ENCODE measurements at regions not wholly inside any gene's neighbourhood (a gene's known extent, or its start where the extent isn't known, plus 50 kb on each side); places are given as distances from the start of the nearest gene placed in this dataset.
A peak's percentile ranks its signal among the peaks of the same experiment; 100 is the strongest.
"Not testable (repeated sequence)": the region's sequence is repeated elsewhere in the genome, so short reads cannot be mapped to it uniquely, and the experiment has no call there.

- not testable (repeated sequence) for DNase-seq
Observed at GRCh38 chr7:106713452-106713851, 52.5 kb upstream of the CCDC71L start.

DNA sequence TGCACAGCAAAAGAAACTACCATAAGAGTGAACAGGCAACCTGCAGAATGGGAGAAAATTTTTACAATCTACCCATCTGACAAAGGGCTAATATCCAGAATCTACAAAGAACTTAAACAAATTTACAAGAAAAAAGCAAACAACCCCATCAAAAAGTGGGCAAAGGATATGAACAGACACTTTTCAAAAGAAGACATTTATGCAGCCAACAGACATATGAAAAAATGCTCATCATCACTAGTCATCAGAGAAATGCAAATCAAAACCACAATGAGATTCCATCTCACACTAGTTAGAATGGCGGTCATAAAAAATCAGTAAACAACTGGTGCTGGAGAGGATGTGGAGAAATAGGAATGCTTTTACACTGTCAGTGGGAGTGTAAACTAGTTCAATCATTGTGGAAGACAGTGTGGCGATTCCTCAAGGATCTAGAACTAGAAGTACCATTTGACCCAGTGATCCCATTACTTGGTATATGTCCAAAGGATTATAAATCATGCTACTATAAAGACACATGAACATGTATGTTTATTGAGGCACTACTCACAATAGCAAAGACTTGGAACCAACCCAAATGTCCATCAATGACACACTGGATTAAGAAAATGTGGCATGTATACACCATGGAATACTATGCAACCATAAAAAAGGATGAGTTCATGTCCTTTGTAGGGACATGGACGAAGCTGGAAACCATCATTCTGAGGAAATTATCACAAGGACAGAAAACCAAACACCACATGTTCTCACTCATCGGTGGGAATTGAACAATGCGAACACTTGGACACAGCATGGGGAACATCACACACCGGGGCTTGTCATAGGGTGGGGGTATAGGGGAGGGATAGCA lies 53.9 kb upstream of the CCDC71L start:
- DNase-seq = not testable (repeated sequence)

- DNase-seq = no peak
Observed at GRCh38 chr7:106715730-106716129, 54.8 kb upstream of the CCDC71L start.

GRCh38 chr7:106717254-106717954 lies 56.4 kb upstream of the CCDC71L start:
- no peak for DNase-seq

DNA sequence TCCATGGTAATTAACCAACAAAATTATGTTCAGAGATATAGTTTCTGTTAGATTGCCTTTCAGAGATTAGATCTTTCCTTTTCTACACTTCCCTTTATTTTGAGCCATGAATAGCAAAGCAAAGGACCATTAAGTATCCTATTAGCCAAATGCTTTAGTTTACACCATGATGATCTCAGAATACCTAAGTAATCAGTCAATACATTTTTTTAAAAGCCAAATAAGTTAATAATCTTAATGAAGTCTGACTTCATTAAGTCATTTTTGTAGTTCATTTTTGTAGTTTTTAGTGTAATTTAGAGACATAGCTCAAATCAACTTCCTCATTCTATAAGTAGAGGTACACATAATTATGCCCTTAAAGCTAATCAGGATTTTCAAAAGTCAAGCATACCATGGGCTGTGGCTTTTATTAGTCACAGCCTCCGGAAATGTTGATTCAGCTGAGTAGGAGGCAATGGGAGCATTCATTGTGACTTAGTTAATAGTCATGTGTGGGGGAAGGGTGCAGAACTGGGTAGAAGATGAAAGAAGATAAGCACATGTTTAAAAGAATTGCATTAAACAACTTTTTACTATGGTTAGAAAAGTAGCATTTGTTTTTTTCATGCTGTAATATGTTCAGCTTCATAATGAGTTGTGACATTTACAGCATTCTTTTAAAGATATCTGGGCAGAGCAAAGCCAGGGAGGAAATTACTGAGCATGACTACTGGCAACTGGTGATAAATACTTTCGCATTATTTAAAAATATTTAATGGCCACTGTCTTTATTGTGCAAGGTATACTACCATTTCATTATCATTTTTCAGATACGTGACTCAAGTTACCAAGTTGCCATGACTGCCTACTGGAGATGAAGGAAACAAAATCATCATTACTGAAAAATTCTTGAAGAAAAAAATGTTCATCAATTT lies 57.3 kb upstream of the CCDC71L start:
- peak; percentile 91 to 97 for DNase-seq

DNA sequence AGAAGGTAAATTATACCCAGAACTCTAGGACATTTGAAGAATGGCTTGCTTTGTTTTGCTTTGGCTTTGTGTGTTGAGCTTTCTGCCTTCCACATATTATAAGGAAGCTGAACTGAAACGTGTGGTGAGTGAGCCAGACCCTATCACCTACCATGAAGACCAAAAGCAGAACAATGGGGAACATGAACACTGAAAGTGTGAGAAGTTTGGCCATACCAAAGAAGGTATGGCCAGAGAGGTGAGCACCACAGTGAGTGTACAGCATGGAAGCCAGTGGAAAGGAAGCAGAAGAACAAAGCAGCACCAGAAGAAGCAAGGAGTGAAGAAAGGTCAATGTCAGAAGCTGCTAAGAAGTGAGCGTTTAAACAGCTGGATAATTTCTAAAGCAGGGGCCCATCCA lies 59.7 kb upstream of the CCDC71L start:
- DNase-seq = peak; percentile 6 to 23

- DNase-seq = peak; percentile 52 to 57
Observed at GRCh38 chr7:106721816-106722785, 61.1 kb upstream of the CCDC71L start.

DNA sequence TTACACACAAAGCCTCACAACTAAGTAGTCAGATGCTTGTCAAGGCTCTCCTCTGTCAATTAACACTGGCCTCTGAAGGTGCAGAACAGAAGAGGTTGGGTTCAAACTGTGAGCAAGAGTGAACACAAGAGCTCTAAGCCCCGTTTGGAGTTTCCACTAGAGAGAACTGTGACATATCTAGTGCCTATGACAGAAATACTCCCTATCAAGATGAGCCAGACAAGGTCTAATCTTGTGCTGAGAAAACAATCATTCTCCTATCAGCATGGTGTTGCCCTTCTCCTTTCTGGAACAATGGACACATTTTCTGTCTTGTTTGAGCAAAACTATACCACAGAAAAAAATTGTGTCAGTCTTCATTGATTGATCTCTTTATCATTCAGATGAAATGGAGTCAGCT lies 62.4 kb upstream of the CCDC71L start:
- DNase-seq = no peak

DNA sequence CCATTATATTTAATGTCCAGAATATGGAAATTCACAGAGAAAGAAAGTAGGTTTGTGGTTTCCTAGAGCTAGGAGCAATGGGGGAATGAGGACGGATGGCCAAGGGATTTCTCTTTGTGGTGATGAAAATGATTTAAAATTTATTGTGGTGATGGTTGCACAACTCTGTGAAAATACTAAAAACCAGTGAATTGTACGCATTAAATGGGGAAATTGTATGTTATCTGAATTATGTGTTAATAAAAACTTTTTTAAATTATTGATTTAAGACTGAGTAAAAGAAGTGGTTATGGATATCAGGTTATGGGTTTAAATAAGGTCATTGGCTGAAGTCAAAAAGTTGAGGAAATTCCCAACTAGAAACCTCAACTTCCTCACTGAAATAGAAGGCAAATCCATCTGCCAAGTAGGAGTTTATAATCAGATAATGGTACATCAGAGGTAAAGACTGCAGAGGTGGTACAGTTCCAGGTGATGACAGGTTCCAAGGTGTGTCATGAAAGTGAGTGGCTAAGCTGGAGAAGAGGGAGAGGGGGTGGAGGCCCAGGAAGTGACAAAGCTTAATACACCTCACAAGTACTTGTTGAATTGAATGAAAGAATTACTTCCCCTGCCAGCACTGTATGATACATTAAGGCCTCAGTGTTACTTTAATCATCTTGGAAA lies 68.9 kb upstream of the CCDC71L start:
- DNase-seq = no peak

- peak; percentile 57 to 62 for DNase-seq
Observed at GRCh38 chr7:106731187-106731586, 70.2 kb upstream of the CCDC71L start.

DNA sequence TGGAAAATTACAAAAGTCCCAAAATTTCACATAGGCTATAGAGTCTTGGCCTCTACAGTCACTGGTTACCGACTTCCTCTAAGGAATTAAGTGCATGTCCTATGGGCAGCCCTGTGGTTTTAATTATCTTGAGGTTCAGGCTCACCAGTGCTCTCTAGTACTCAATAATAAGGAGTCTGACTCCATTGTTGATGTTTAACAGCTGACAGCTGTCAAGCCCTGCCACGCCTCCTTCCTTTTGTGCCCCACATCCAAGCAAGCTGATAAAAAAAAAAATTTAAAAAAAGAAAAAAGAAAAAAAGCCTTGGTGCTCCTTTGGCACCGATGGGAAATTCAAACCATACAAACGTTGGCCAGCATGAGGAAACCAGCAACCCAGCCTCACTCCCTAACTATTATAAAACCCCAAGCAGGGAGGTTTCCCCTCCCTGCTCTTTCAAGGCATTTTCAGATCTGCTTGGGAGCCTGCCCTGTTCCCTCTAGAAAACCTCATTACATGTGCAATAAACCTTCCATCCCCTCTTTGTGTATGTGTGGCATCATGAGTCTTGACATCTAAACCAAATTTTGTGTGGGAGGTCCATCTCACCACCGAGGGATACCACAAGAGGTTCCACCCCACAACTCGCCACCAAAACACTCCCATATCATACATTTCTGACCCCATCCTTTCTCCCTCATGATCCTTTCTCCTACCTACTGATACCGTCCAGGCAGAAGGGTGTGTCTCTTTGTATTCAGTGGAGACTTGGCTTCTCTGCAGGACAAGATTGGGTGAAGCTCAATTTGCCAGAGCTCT lies 70.9 kb upstream of the CCDC71L start:
- no peak for DNase-seq

DNA sequence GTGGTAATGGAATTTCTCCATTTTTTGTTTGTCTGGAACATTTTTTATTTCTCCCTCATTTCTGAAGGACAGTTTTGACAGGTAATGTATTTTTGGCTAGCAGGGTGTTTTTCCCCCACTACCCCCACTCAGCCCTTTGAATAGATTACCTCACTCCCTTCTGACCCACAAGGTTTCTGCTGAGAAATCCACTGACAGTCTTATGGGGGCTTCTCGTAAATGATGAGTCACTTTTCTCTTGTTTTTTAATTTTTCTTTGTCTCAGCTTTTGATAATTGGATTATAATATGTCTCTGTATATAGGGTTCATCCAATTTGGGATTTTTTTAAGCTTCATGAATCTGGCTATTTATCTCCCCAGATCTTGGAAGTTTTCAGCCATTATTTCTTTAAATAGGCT lies 74.7 kb upstream of the CCDC71L start:
- DNase-seq = no peak

DNA sequence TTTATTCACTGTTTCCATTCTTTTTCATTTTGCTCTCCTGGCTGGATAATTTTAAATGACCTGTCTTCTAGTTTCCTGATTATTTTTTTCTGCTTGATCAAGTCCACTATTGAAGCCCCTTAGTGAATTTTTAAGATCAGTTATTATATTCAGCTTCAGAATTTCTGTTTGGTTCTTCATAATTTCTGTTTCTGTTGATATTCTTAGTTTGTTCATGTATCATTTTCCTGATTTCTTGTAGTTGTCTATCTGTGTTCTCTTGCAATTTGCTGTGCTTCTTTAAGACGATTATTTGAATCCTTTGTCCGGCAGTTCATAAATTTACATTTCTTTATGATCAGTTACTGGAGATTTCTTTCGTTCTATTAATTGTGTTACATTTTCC lies 75.2 kb upstream of the CCDC71L start:
- no peak for DNase-seq

DNA sequence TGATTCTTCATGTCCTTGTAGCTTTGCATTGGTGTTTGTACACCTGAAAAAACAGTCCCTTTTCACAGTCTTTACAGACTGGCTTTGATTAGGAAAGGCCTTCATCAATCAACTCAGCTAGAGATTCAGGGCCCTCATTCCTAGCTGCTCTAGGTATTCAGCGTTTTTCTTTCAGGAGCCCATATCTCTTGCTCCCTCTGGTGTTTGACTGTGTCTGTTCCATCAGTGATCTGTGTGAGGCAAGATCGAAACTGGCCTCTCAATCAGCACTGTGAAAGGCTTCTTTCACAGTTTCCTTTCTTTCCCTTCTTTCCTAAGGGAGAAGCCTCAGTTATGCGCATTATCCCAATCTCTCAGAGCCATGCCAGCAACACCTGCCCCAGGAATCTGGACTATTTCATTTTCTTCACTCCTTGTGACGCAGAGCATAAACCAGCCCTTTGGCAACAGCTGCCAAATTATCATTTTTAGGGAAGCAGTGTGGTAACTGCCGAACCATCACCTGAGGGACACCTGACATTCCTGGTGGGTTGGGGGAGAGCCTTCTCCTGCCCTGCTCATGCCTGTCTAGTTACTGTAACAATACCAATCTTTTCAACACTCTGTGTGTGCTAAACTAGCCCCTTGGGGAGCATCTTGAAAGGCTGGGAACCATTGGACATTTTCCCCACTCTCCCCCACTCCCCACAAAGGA lies 75.7 kb upstream of the CCDC71L start:
- peak; percentile 89 to 90 for DNase-seq

GRCh38 chr7:106737202-106737562 lies 76.2 kb upstream of the CCDC71L start:
- DNase-seq = peak; percentile 13 to 45

- DNase-seq = no peak
Observed at GRCh38 chr7:106740806-106741205, 79.8 kb upstream of the CCDC71L start.

DNA sequence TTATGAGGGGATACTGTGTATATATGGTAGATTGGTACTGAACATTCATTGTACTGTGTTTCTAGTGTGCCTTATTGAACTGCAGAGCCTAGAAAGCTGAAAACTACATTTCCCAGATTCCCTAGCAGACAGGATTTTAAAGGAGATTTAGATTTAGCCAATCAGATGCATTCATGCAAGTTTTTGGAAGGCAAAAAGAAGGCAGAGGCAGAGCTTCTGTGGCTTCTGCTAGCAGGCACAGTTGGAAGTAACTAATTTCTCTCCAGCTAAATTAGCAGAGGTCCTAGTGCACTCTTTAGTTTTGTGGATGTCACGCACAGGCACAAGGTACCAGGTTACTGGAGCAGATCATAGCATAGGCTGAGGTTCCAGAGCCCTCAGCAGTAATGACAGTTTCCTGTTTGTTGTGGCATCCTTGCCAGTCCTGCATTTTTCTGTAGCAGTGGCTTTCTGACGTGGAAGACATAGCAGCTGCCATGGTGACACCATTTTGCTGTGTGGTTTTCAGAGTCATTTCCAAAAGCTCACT lies 83.7 kb upstream of the CCDC71L start:
- no peak for DNase-seq

DNA sequence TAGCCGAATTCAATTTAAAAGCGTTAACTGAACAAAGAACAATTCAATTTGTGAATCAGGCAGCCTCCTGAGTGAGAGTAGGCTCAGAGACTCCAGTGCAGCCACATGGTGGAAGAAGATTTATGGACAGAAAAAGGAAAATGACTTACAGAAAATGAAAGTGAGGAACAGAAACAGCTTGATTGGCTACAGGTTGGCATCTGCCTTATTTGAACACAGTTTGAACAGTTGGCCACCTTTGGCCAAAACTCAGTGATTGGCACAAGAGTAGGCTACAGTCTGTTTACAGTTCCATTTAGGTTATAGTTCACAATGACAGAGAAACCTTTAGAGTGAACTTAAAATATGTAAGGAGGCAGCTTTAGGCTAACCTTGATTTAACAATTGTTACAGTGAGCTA lies 86.3 kb upstream of the CCDC71L start:
- not testable (repeated sequence) for DNase-seq

GRCh38 chr7:106747804-106748203 lies 86.8 kb upstream of the CCDC71L start:
- no peak for DNase-seq

DNA sequence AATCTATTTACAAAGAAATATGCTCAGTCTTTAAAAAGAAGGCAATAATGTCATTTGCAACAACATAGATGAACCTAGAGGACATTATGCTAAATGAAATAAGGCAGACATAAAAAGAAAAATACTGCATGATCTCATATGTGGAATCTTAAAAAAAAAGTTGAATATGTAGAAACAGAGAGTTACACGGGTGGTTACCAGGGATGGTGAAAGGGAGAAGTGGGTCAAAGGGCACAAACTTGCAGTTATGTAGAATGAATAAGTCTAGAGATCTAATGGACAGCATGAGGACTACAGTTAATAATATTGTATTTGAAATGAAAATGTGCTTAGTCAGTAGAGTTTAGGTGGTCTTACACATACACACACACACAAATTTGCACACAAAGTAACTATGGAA lies 88.2 kb upstream of the CCDC71L start:
- no peak for DNase-seq
